ENCODE measurements at regions not wholly inside any gene's neighbourhood (a gene's known extent, or its start where the extent isn't known, plus 50 kb on each side); places are given as distances from the start of the nearest gene placed in this dataset.

GRCh38 chr2:195545811-195546210 lies 111.2 kb upstream of the SLC39A10 start:
- Histone ChIP-seq H3K27me3 (ENCODE audit: control insufficient read depth in 1 of 2, insufficient read depth in 2 of 2, low read length in 2 of 2) (no peaks in the 10 kb centered on the region), H3K9ac (ENCODE audit: insufficient read depth, low read depth, low read length) (no peak overlapping the region), H3K27ac (ENCODE audit: extremely low read length, insufficient read depth, low read length) (no peak overlapping the region), H3K4me2 (ENCODE audit: low read depth, low read length) (no peak overlapping the region), H3K4me3 (replicated peaks in 1 of 3; ENCODE audit: insufficient read depth in 1 of 3, low read depth in 2 of 3, low read length in 3 of 3) (no peak overlapping the region), H4K20me1 (ENCODE audit: insufficient read depth, low read length) (no peaks in the 10 kb centered on the region), H3K79me2 (ENCODE audit: insufficient read depth, low read length) (no peaks in the 10 kb centered on the region), H2AFZ (ENCODE audit: low read length) (no peak overlapping the region), H3K36me3 (replicated peaks in 1 of 2; ENCODE audit: control insufficient read depth in 1 of 2, insufficient read depth in 2 of 2, low read length in 2 of 2) (no peaks in the 10 kb centered on the region), H3K4me1 (ENCODE audit: insufficient read depth, low read length) (peaks cover 19% of the 10 kb centered on the region), H3K9me3 (ENCODE audit: low read length) (no peaks in the 10 kb centered on the region)
- ChIA-PET CTCF (ENCODE audit: low intra/inter-chr PET ratio, low total read pairs) (no interaction called here), POLR2A (no interaction called here)
- no peak for DNase-seq (ENCODE audit: low spot score)
- TF ChIP-seq ZNF235 (CRISPR knock-in tag; IDR thresholded peaks at IDR 0.05; ENCODE audit: borderline replicate concordance) (no peak), ZSCAN21 (CRISPR knock-in tag; IDR thresholded peaks at IDR 0.05; ENCODE audit: borderline replicate concordance) (no peak), ZNF737 (CRISPR knock-in tag; IDR thresholded peaks at IDR 0.05; ENCODE audit: borderline replicate concordance) (no peak), ZNF780A (CRISPR knock-in tag; IDR thresholded peaks at IDR 0.05) (no peak), ZHX2 (IDR thresholded peaks at IDR 0.05; ENCODE audit: low read depth) (no peak), ZHX2 (CRISPR knock-in tag; IDR thresholded peaks at IDR 0.05; ENCODE audit: borderline replicate concordance) (no peak), HNRNPL (IDR thresholded peaks at IDR 0.05; ENCODE audit: low read depth, low read length) (no peak), SP1 (IDR thresholded peaks at IDR 0.05) (no peak), SP1 (CRISPR knock-in tag; IDR thresholded peaks at IDR 0.05) (no peak), HMG20A (CRISPR knock-in tag; IDR thresholded peaks at IDR 0.05; ENCODE audit: borderline replicate concordance) (no peak), E2F5 (CRISPR knock-in tag; conservative IDR thresholded peaks at IDR 0.05) (no peak)
- TF ChIP-seq, protein P1, sequence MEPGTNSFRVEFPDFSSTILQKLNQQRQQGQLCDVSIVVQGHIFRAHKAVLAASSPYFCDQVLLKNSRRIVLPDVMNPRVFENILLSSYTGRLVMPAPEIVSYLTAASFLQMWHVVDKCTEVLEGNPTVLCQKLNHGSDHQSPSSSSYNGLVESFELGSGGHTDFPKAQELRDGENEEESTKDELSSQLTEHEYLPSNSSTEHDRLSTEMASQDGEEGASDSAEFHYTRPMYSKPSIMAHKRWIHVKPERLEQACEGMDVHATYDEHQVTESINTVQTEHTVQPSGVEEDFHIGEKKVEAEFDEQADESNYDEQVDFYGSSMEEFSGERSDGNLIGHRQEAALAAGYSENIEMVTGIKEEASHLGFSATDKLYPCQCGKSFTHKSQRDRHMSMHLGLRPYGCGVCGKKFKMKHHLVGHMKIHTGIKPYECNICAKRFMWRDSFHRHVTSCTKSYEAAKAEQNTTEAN (CRISPR knock-in tag; conservative IDR thresholded peaks at IDR 0.05), result no peak
- no peak for ATAC-seq
- 31% methylated on average over 3 of the region's 3 CpGs for WGBS (ENCODE audit: low lambda C conversion rate)
- BruUV-seq (replicated peaks), result no TSS peak
- in situ Hi-C loops (cut with HindIII; ENCODE audit: extremely low pct_ligation_motif_present, low pct_unique_long_range_greater_than_20kb), result no loop called here
- FAIRE-seq, result no peak
- intact Hi-C loops (cut with micrococcal nuclease; ENCODE audit: unreplicated experiment), result no loop called here
